HEK293 (cell line): ENCODE measurements at regions not wholly inside any gene's neighbourhood (a gene's known extent, or its start where the extent isn't known, plus 50 kb on each side); places are given as distances from the start of the nearest gene placed in this dataset.

Source experiments
- CTCF ChIA-PET: fragments of 350-600 bp; formaldehyde crosslinking; extraction: SDS; loops from one replicate; lab custom pipeline; 2021; ENCODE audit warnings: antibody characterized with exemption; lab: Yijun Ruan, JAX
- POLR2A ChIA-PET: fragments of 300-600 bp; formaldehyde crosslinking; extraction: SDS; loops from one replicate; lab custom pipeline; 2020; ENCODE audit warnings: antibody characterized with exemption, inconsistent platforms; lab: Yijun Ruan, JAX
- H3K27ac ChIP-seq: fragments of 200-500 bp; sonication (Bioruptor generic); 2 replicates; pipeline ENCODE4 v1.5.1; 2014; ENCODE audit warnings: low read depth, low read length, control low read depth, inconsistent platforms; ENCODE audit errors: extremely low read depth
- H3K36me3 ChIP-seq, 2 experiments: fragments of 200-500 bp in 1 of 2; sonication (Bioruptor generic) in 1 of 2; 1 replicate in 1 of 2; 2 replicates in 1 of 2; pipeline ENCODE4 v1.5.1; 2014 to 2017; ENCODE audit warnings: inconsistent platforms in 2 of 2, low read length in 2 of 2; ENCODE audit not compliant: control insufficient read depth in 2 of 2, insufficient read depth in 1 of 2
- H3K4me1 ChIP-seq: fragments of 200-500 bp; sonication (Bioruptor generic); 2 replicates; pipeline ENCODE4 v1.5.1; 2014; ENCODE audit warnings: mild to moderate bottlenecking, low read length, inconsistent platforms; ENCODE audit not compliant: control insufficient read depth, insufficient read depth
- H3K4me3 ChIP-seq: 2 replicates; pipeline ENCODE4 v1.5.1; 2011; ENCODE audit warnings: low read depth, mild to moderate bottlenecking, control low read depth, low read length, moderate library complexity
- H3K9me3 ChIP-seq: fragments of 200-500 bp; sonication (Bioruptor generic); 2 replicates; pipeline ENCODE4 v1.5.1; 2014; ENCODE audit warnings: low read depth, low read length, inconsistent platforms; ENCODE audit not compliant: control insufficient read depth, insufficient read depth
- FEZF1 ChIP-seq: fragments of 450-650 bp; formaldehyde crosslinking; IDR thresholded peaks from 2 replicates; pipeline ENCODE4 v1.5.1; 2016; ENCODE audit warnings: missing biosample characterization, missing genetic modification characterization
- GLIS1 ChIP-seq: fragments of 450-650 bp; formaldehyde crosslinking; IDR thresholded peaks from 2 replicates; pipeline ENCODE4 v1.5.1; 2016; ENCODE audit warnings: missing biosample characterization, missing genetic modification characterization
- IKZF3 ChIP-seq: fragments of 450-650 bp; IDR thresholded peaks from 2 replicates; pipeline ENCODE4 v1.5.0; 2018; ENCODE audit warnings: missing biosample characterization, mild to moderate bottlenecking, missing genetic modification characterization, moderate library complexity
- INSM2 ChIP-seq: fragments of 450-650 bp; formaldehyde crosslinking; IDR thresholded peaks from 2 replicates; pipeline ENCODE4 v1.5.1; 2016; ENCODE audit warnings: missing biosample characterization, missing genetic modification characterization
- KLF8 ChIP-seq: fragments of 450-650 bp; formaldehyde crosslinking; IDR thresholded peaks from 2 replicates; pipeline ENCODE4 v1.5.1; 2016; ENCODE audit warnings: missing biosample characterization, missing genetic modification characterization
- MZF1 ChIP-seq: fragments of 450-650 bp; formaldehyde crosslinking; IDR thresholded peaks from 2 replicates; pipeline ENCODE4 v1.5.1; 2017; ENCODE audit warnings: missing biosample characterization, missing genetic modification characterization, borderline replicate concordance
- OVOL3 ChIP-seq: fragments of 450-650 bp; formaldehyde crosslinking; IDR thresholded peaks from 2 replicates; pipeline ENCODE4 v1.5.1; 2016; ENCODE audit warnings: missing biosample characterization, missing genetic modification characterization
- PRDM4 ChIP-seq: fragments of 450-650 bp; formaldehyde crosslinking; IDR thresholded peaks from 2 replicates; pipeline ENCODE4 v1.5.1; 2017; ENCODE audit warnings: missing biosample characterization, missing genetic modification characterization
- SCRT1 ChIP-seq: fragments of 450-650 bp; formaldehyde crosslinking; IDR thresholded peaks from 2 replicates; pipeline ENCODE4 v1.5.1; 2016; ENCODE audit warnings: missing biosample characterization, missing genetic modification characterization, borderline replicate concordance
- ZIC2 ChIP-seq: fragments of 450-650 bp; formaldehyde crosslinking; IDR thresholded peaks from 2 replicates; pipeline ENCODE4 v1.5.1; 2016; ENCODE audit warnings: missing biosample characterization, missing genetic modification characterization
- ZNF155 ChIP-seq: fragments of 450-650 bp; formaldehyde crosslinking; IDR thresholded peaks from 2 replicates; pipeline ENCODE4 v1.5.1; 2016; ENCODE audit warnings: missing biosample characterization, missing genetic modification characterization
- ZNF18 ChIP-seq: fragments of 450-650 bp; formaldehyde crosslinking; IDR thresholded peaks from 2 replicates; pipeline ENCODE4 v1.5.1; 2016; ENCODE audit warnings: missing biosample characterization, missing genetic modification characterization
- ZNF37A ChIP-seq: fragments of 450-650 bp; IDR thresholded peaks from 2 replicates; pipeline ENCODE4 v1.5.1; 2018; ENCODE audit warnings: missing biosample characterization, missing genetic modification characterization
- ZNF501 ChIP-seq: fragments of 450-650 bp; formaldehyde crosslinking; IDR thresholded peaks from 2 replicates; pipeline ENCODE4 v1.5.1; 2016; ENCODE audit warnings: missing biosample characterization, missing genetic modification characterization
- ZNF555 ChIP-seq: fragments of 450-650 bp; formaldehyde crosslinking; conservative IDR thresholded peaks from 2 replicates; pipeline ENCODE4 v1.5.1; 2017; ENCODE audit warnings: missing biosample characterization, mild to moderate bottlenecking, missing genetic modification characterization, inconsistent platforms
- ZNF626 ChIP-seq: fragments of 450-650 bp; sonication (Bioruptor Pico); formaldehyde crosslinking; IDR thresholded peaks from 2 replicates; pipeline ENCODE4 v1.5.1; 2018; ENCODE audit warnings: missing biosample characterization, missing genetic modification characterization, inconsistent platforms
- ZNF664 ChIP-seq: fragments of 450-650 bp; formaldehyde crosslinking; IDR thresholded peaks from 2 replicates; pipeline ENCODE4 v1.5.1; 2016; ENCODE audit warnings: missing biosample characterization, missing genetic modification characterization
- ZNF704 ChIP-seq: fragments of 450-650 bp; formaldehyde crosslinking; IDR thresholded peaks from 2 replicates; pipeline ENCODE4 v1.5.1; 2016; ENCODE audit warnings: missing biosample characterization, missing genetic modification characterization
- ZNF830 ChIP-seq: fragments of 450-650 bp; IDR thresholded peaks from 2 replicates; pipeline ENCODE4 v1.5.0; 2018; ENCODE audit warnings: missing biosample characterization, missing genetic modification characterization, low read depth, mild to moderate bottlenecking, moderate library complexity
- ZSCAN23 ChIP-seq: fragments of 450-650 bp; formaldehyde crosslinking; IDR thresholded peaks from 2 replicates; pipeline ENCODE4 v1.5.1; 2016; ENCODE audit warnings: missing biosample characterization, missing genetic modification characterization
- TF ChIP-seq, protein P1 (sequence below): fragments of 450-650 bp; formaldehyde crosslinking; IDR thresholded peaks from 2 replicates; pipeline ENCODE4 v1.5.1; 2016; ENCODE audit warnings: missing biosample characterization, missing genetic modification characterization
- TF ChIP-seq, protein P2 (sequence below): fragments of 450-650 bp; IDR thresholded peaks from 2 replicates; pipeline ENCODE4 v1.5.1; 2018; ENCODE audit warnings: missing biosample characterization, mild to moderate bottlenecking, missing genetic modification characterization
- TF ChIP-seq, protein P3 (sequence below): fragments of 450-650 bp; formaldehyde crosslinking; IDR thresholded peaks from 2 replicates; pipeline ENCODE4 v1.5.1; 2017; ENCODE audit warnings: missing biosample characterization, missing genetic modification characterization
- TF ChIP-seq, protein P4 (sequence below): fragments of 450-650 bp; formaldehyde crosslinking; IDR thresholded peaks from 2 replicates; pipeline ENCODE4 v1.5.1; 2016; ENCODE audit warnings: missing biosample characterization, missing genetic modification characterization

GRCh38 chr7:25881317-25882037 is 270.5 kb upstream of the NFE2L3 start (continued):
- TF ChIP-seq MZF1 (tag by site-specific recombination) = no peak
- TF ChIP-seq ZNF664 (tag by site-specific recombination) = no peak
- TF ChIP-seq ZNF704 (tag by site-specific recombination) = no peak
- no peak for TF ChIP-seq ZNF501 (tag by site-specific recombination)
- TF ChIP-seq, protein P1, sequence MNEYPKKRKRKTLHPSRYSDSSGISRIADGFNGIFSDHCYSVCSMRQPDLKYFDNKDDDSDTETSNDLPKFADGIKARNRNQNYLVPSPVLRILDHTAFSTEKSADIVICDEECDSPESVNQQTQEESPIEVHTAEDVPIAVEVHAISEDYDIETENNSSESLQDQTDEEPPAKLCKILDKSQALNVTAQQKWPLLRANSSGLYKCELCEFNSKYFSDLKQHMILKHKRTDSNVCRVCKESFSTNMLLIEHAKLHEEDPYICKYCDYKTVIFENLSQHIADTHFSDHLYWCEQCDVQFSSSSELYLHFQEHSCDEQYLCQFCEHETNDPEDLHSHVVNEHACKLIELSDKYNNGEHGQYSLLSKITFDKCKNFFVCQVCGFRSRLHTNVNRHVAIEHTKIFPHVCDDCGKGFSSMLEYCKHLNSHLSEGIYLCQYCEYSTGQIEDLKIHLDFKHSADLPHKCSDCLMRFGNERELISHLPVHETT (tag by site-specific recombination) = no peak
- no peak for TF ChIP-seq ZNF555 (tag by site-specific recombination)
- TF ChIP-seq GLIS1 = peak; percentile 58
- TF ChIP-seq ZNF830 = no peak
- TF ChIP-seq ZNF155 (tag by site-specific recombination) = no peak

DNA sequence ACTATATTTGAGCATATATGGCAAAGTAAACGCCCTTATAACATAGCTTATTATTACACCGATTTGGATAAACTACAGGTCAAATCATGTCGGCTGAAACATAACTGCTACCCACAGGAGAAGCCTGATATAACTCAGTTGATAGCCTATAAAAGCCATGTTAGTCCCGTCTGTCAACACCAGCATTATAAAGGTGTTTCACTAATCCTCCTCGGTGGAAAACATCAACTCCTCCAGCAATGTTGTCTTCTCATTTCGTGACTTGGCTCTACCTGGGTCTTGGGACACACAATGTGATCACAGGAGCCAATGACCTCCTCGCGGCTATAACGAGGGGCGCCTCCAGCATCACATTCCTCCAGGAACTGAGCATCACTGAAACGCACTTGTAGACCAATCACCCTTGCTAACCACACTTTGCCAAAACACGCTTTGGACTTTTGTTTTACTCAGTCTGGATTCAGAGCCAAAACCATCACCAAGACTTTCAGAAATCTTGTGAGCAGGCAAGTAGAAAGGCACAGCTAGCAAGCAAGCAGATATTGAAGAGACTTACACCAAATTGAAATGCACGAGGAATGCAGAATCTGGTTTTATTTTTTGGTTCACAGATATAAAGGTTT is 269.7 kb upstream of the NFE2L3 start:
- H3K36me3 ChIP-seq = no peaks in the 10 kb centered on the region
- POLR2A ChIA-PET = no interaction called here
- peak overlapping the region; percentile 46; the same call in 1 of the 2 replicates for H3K27ac ChIP-seq
- no peak overlapping the region for H3K4me3 ChIP-seq
- CTCF ChIA-PET = interaction anchor here (0.6 to 3.3 kb wide), 5 partner anchors 10 to 208 kb away, joined by 3 to 19 read pairs (median 3); no protein-coding TSS in a partner anchor
- H3K4me1 ChIP-seq = peaks cover 33% of the 10 kb centered on the region
- H3K9me3 ChIP-seq = no peaks in the 10 kb centered on the region
- TF ChIP-seq ZSCAN23 (no peak), OVOL3 (peak; percentile 89), FEZF1 (tag by site-specific recombination) (peak; percentile 99), PRDM4 (tag by site-specific recombination) (peak; percentile 89), ZNF18 (tag by site-specific recombination) (0 out of 2 replicates have a peak, but pooled peaks have one; percentile 67), ZNF37A (tag by site-specific recombination) (no peak), IKZF3 (tag by site-specific recombination) (peak; percentile 87), ZIC2 (tag by site-specific recombination) (no peak), ZNF626 (tag by site-specific recombination) (no peak), KLF8 (tag by site-specific recombination) (peak; percentile 72), INSM2 (tag by site-specific recombination) (0 out of 2 replicates have a peak, but pooled peaks have one; percentile 34), SCRT1 (peak; percentile 33; the same call in 1 of the 2 replicates)
- TF ChIP-seq, protein P2, sequence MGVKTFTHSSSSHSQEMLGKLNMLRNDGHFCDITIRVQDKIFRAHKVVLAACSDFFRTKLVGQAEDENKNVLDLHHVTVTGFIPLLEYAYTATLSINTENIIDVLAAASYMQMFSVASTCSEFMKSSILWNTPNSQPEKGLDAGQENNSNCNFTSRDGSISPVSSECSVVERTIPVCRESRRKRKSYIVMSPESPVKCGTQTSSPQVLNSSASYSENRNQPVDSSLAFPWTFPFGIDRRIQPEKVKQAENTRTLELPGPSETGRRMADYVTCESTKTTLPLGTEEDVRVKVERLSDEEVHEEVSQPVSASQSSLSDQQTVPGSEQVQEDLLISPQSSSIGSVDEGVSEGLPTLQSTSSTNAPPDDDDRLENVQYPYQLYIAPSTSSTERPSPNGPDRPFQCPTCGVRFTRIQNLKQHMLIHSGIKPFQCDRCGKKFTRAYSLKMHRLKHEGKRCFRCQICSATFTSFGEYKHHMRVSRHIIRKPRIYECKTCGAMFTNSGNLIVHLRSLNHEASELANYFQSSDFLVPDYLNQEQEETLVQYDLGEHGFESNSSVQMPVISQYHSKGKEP (tag by site-specific recombination) = peak; percentile 70
- TF ChIP-seq, protein P3, sequence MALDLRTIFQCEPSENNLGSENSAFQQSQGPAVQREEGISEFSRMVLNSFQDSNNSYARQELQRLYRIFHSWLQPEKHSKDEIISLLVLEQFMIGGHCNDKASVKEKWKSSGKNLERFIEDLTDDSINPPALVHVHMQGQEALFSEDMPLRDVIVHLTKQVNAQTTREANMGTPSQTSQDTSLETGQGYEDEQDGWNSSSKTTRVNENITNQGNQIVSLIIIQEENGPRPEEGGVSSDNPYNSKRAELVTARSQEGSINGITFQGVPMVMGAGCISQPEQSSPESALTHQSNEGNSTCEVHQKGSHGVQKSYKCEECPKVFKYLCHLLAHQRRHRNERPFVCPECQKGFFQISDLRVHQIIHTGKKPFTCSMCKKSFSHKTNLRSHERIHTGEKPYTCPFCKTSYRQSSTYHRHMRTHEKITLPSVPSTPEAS (tag by site-specific recombination) = 0 out of 2 replicates have a peak, but pooled peaks have one; percentile 35
- TF ChIP-seq, protein P4, sequence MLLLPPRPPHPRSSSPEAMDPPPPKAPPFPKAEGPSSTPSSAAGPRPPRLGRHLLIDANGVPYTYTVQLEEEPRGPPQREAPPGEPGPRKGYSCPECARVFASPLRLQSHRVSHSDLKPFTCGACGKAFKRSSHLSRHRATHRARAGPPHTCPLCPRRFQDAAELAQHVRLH (tag by site-specific recombination) = peak; percentile 95
